NCI-H2171 (cell line): ENCODE measurements at regions not wholly inside any gene's neighbourhood (a gene's known extent, or its start where the extent isn't known, plus 50 kb on each side); places are given as distances from the start of the nearest gene placed in this dataset.
A peak's percentile ranks its signal among the peaks of the same experiment; 100 is the strongest.
"Not testable (repeated sequence)": the region's sequence is repeated elsewhere in the genome, so short reads cannot be mapped to it uniquely, and the experiment has no call there.

Experiments used
- DNase-seq: peaks from one replicate; lab custom pipeline; 2025; lab: John Stamatoyannopoulos, UW

- DNase-seq, result no peak
Measured at GRCh38 chr2:53536583-53537361, 230.8 kb upstream of the CHAC2 start.

- DNase-seq, result no peak
Measured at GRCh38 chr2:53535234-53535840, 232.3 kb upstream of the CHAC2 start.

GRCh38 chr2:53530126-53530525 lies 237.5 kb upstream of the CHAC2 start:
- DNase-seq, result no peak

- peak; percentile 83 for DNase-seq
Measured at GRCh38 chr2:53527056-53527455, 240.5 kb upstream of the CHAC2 start.

GRCh38 chr2:53519918-53520841 lies 247.4 kb upstream of the CHAC2 start:
- DNase-seq, result peak; percentile 90

- DNase-seq, result no peak
Measured at GRCh38 chr2:53517406-53517805, 250.2 kb upstream of the CHAC2 start.

- DNase-seq, result no peak
Measured at GRCh38 chr2:53516650-53517049, 251.0 kb upstream of the CHAC2 start.

GRCh38 chr2:53515435-53516332 lies 251.9 kb upstream of the CHAC2 start:
- DNase-seq, result no peak

- DNase-seq, result no peak
Measured at GRCh38 chr2:53513167-53513666, 254.4 kb upstream of the CHAC2 start.

GRCh38 chr2:53512071-53512826 lies 255.4 kb upstream of the CHAC2 start:
- DNase-seq, result no peak

GRCh38 chr2:53511549-53511948 lies 256.1 kb upstream of the CHAC2 start:
- no peak for DNase-seq

- DNase-seq, result no peak
Measured at GRCh38 chr2:53510401-53510800, 257.2 kb upstream of the CHAC2 start.

GRCh38 chr2:53509831-53510388 lies 257.7 kb upstream of the CHAC2 start:
- no peak for DNase-seq

- no peak for DNase-seq
Measured at GRCh38 chr2:53508667-53509066, 258.9 kb upstream of the CHAC2 start.

GRCh38 chr2:53507070-53507469 lies 260.5 kb upstream of the CHAC2 start:
- DNase-seq, result not testable (repeated sequence)

GRCh38 chr2:53505826-53506225 lies 261.8 kb upstream of the CHAC2 start:
- no peak for DNase-seq

GRCh38 chr2:53504507-53504906 lies 263.1 kb upstream of the CHAC2 start:
- no peak for DNase-seq

GRCh38 chr2:53500181-53500580 lies 267.4 kb upstream of the CHAC2 start:
- DNase-seq, result no peak

GRCh38 chr2:53498210-53498609 lies 269.4 kb upstream of the CHAC2 start:
- DNase-seq, result no peak

GRCh38 chr2:53497020-53497419 lies 270.6 kb upstream of the CHAC2 start:
- DNase-seq, result no peak
